HG03469 (cell line): ENCODE measurements at regions not wholly inside any gene's neighbourhood (a gene's known extent, or its start where the extent isn't known, plus 50 kb on each side); places are given as distances from the start of the nearest gene placed in this dataset.

Experiments used
- ATAC-seq: cut with Tn5 transposase; IDR thresholded peaks from one replicate; pipeline ENCODE4 v1.9.1; 2021; ENCODE audit warnings: mild to moderate bottlenecking, moderate library complexity, moderate number of reproducible peaks; ENCODE audit not compliant: unreplicated experiment

- no peak for ATAC-seq
These were observed 1040.1 kb downstream of the MAT2B start for GRCh38 chr5:164545507-164545906.

DNA sequence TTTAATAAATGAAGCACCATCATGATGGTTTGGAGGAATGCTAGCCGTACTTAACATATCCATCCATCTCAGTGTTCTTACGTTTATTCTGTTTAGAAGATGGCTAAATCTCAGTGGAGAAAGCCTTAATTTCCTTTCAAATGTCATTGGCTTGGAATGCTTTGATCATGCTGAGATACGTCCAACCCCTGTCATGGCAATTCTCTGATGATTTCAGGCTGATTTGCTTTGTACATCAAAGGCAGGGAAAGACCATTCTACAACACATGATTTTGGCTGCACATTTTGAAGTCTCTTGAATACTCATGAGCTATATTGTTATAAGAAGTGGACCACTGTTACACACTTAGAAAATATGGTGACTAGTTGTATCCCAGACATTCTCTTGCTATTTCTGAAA is 1048.4 kb downstream of the MAT2B start:
- ATAC-seq, result no peak

- no peak for ATAC-seq
These were observed 1050.4 kb downstream of the MAT2B start for GRCh38 chr5:164555809-164556208.

GRCh38 chr5:164560216-164560615 is 1054.8 kb downstream of the MAT2B start:
- ATAC-seq, result no peak

DNA sequence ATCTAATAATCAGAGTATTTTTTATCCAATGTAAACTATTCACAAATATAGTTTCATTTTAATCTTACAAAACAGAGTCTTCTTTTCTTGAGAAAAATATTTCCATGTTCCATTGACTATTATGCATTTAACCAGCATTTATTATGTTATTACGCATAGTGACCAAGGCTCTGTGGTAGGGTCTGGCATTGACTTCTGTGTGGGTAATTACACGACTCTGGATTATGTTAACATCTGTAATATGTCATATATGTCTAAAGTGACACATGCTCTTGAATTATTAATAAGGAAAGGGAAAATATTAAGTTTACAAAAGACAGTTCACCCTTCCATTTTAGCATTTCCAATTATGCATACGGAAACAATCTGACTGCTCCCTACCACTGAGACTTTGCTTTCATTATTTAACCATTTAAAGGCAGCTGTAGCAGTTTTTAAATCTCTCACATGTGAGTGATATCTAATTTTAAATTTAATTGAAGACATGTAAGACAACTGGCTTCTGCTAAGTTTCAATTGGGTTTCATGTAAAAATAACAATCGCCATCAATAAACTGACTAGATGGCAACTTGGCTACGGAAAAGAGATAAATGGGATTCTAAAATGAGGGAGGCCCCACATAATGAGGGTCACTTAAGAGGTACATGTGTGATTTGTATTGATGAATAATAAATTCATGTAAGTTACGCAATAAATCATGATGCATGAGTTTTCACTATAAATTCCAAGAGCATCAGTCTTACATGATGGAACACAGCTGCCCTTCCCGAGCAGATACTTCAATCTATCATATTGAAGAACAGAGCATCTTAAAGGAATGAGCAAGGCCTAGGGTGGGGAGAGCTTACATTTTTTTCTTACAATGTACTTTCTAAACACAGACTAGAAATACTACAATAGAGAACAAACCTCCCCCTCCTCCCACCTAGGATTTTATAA is 1056.8 kb downstream of the MAT2B start:
- ATAC-seq, result no peak

GRCh38 chr5:164563370-164563769 is 1058.0 kb downstream of the MAT2B start:
- no peak for ATAC-seq

DNA sequence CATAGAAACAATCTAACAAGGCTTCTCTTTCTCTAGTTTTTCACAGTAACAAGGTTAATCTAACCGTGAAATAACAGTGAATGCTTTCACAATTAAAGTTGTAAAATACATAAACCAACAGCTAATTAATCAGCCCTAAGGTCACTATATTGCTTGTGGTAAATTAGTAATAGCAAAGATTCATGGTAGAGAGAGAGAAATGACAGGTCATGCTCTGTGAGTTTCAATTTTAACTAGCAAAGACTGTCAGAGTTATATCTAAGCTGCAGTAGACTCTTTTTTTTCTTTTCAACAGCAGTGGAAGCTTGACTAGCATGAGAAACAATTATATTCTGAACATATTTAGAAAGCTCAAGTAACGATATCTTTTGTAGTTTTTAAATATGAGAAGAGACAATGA is 1068.0 kb downstream of the MAT2B start:
- no peak for ATAC-seq

DNA sequence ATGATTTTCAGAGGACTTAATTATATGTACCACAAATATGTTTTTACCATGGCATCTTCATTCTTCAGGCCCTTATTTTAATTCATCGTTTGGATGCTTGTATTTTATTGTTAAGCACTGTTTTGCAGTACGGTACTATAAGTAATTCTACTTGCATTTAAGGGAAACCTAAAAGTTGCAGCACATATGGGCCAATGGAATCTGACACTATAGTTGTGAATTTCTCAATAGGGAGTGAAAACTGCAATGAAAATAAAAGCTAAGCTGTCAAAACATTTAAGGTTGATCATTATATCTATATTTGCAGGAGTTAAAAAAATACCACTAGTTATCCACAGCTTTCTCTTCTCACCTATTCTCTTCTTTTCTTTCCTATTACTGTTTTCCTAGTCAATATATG is 1071.8 kb downstream of the MAT2B start:
- no peak for ATAC-seq

DNA sequence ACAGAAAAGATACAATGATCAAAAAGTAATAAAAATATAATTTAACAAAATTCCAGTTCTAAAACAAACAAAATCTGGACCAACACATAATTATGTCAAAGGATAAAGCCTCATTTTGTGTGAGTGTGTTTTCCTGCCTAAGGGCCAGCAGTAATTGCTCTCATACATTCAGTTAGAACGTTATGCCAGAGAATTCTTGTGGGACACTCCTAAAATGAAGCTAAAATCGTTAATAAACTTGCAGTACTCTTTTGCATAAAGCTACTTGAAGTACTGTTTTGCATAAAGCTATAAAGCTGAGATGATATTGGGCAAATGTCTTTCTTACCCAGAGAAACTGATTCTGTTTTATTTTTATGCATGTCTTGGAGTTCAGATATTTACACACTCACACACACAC is 1072.3 kb downstream of the MAT2B start:
- ATAC-seq, result no peak

GRCh38 chr5:164578401-164578800 is 1073.0 kb downstream of the MAT2B start:
- no peak for ATAC-seq

DNA sequence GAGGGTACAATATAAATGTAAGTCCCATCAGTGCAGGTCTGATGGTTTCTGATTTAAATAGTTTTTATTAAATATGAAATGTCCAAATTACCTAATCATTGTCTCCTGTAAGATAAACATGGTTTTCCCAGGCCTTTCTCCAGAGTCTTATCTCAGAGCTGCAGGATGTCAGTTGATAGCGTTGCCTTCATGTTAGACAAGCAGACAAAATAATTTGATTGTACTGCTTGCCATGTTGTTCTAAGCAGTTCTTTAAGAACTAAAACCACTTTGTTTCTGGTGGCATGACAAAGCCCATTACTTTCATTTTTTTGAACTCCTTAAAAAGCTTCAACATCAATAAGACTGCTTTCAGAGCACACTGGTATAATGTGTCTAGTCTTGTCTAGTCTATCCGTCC is 1073.5 kb downstream of the MAT2B start:
- ATAC-seq, result no peak

DNA sequence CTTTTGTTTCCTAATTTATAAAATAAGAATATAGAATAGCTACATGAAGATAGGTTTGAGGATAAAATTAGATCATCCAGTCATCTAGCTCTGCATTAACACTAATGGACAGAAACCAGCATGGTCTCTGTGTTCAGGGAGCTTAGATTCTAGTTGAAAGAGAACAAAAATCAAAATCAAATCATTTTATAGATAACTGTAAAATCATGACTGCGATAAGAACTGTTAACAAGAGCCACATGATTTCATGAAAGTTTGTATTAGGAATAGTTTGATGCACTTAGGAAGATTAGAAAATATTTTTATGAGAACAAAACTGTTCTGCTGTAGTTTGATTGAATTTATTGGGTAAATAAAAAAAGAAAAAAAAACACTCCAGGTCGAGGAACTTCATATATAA is 1074.7 kb downstream of the MAT2B start:
- no peak for ATAC-seq

- no peak for ATAC-seq
These were observed 1076.5 kb downstream of the MAT2B start for GRCh38 chr5:164581889-164582288.

DNA sequence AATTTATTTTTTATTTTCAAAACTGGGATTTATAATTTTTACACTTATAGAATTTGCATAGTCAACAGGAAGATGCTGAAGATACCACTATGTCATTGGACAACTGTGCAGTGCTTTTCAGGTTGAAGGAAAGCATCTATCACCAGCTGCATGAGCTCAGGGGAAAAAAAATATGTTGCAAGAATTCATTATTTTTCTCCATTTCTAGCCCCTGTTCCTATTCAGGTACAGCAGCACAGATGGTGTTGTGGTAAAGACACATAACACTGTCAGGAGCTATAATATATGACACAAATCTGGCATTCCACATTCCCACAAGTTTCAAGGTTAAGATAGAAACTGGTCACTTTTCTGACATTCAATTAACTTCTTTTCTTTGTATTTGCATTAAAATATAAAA is 1088.6 kb downstream of the MAT2B start:
- no peak for ATAC-seq

GRCh38 chr5:164597293-164597900 is 1092.0 kb downstream of the MAT2B start:
- ATAC-seq, result peak; percentile 82

DNA sequence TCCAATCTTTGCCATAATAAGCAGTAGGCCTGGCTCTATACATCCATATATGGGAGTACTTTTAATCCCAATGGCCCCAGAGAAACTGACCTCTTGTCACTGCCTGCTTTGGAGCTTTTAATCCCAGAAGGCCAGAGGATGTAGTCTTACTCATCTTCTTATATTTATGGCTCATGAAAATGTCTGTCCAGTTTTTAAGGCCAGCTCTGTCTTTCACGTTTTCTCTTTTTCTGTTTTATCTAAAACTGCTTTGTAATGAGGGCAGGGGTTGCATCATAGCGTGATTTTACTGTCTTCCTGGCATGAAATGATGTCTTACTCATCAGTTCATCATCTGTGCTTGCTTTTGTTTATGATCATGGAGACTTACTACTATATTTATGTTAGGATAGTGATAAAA is 1094.9 kb downstream of the MAT2B start:
- ATAC-seq, result no peak

DNA sequence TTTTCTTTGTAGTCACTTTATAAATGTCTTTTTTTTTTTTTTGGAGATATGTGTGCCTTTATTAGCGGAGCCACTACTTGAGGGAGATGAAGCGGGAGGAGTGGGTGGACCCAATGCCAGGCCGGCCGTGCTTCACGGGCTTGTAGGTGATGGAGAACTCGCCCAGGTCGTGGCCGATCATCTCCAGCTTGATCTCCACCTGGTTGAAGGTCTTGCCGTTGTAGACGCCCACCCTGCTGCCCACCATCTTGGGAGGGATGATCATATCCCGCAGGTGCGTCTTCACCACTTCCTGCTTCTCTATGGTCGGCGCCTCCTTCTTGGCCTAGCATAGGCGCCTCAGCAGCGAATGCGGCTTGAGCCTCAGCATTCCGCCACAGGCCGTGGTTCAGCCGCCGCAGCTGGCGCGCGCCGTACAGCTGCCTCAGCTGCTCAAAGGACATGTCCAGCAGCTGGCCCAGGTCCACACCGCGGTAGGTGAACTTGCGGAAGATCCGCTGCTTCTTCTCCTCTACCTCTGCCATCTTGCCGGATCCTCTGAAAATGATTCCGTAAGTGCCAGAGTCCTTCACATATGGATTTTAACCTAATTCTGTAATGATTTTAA is 1095.6 kb downstream of the MAT2B start:
- no peak for ATAC-seq

DNA sequence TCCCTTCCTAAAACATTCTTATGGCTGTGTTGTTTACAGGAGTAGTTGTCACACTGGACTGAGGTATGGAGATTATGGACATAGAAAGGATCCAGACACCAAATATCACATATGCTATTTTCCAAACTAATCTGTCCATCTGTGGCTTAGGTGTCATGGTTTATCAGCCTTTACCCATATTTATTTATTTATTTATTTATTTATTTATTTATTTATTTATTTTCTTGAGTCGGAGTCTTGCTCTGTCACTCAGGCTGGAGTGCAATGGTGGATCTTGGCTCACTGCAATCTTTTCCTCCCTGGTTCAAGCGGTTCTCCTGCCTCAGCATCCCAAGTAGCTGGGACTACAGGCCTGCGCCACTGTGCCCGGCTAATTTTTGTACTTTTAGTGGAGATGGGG is 1103.1 kb downstream of the MAT2B start:
- ATAC-seq, result no peak

GRCh38 chr5:164610374-164610773 is 1105.0 kb downstream of the MAT2B start:
- ATAC-seq, result no peak

DNA sequence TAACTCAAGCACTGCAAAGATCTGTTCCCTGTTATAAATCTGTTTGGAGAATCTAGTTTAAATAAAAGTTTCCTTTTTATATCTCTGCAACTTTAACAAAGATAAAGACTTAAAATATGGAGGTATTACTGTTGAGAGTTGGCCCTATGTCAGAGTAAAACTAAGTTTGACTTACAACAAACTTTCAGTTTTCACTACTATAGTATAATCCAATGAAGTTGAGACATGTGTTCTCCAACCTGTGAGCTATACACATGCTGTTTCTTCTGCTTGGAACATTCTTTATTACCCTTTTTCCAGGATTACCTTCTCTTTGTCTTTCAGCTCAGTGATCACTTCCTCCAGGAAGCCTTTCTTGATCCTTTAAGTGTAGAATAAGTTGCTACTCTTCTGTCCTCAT is 1109.3 kb downstream of the MAT2B start:
- no peak for ATAC-seq

GRCh38 chr5:164617290-164617689 is 1111.9 kb downstream of the MAT2B start:
- no peak for ATAC-seq

- no peak for ATAC-seq
These were observed 1121.6 kb downstream of the MAT2B start for GRCh38 chr5:164627021-164627420.
